GM12878 (cell line): ENCODE measurements at regions not wholly inside any gene's neighbourhood (a gene's known extent, or its start where the extent isn't known, plus 50 kb on each side); places are given as distances from the start of the nearest gene placed in this dataset.
"Not testable (repeated sequence)": the region's sequence is repeated elsewhere in the genome, so short reads cannot be mapped to it uniquely, and the experiment has no call there.

ENCODE experiments used
- ATAC-seq: fragments of 200-7000 bp; cut with Tn5 transposase; 3 replicates; pipeline ENCODE4 v1.9.1; 2020; ENCODE audit warnings: mild to moderate bottlenecking, moderate library complexity
- BruUV-seq: library from RNA; stranded (reverse); fragments of 400-500 nt; replicated peaks from 2 replicates; lab custom pipeline; 2021; lab: Mats Ljungman, UMichigan
- CTCF ChIA-PET: fragments of 300-600 bp; sonication (Branson Sonifier 250); formaldehyde crosslinking; extraction: SDS; loops from one replicate; lab custom pipeline; 2021; ENCODE audit warnings: inconsistent platforms; lab: Yijun Ruan, JAX
- POLR2A ChIA-PET: fragments of 350-600 bp; formaldehyde crosslinking; extraction: SDS; loops from one replicate; lab custom pipeline; 2021; ENCODE audit warnings: inconsistent platforms; lab: Charles Lee
- RAD21 ChIA-PET: fragments of 300-600 bp; sonication (Branson Sonifier 250); formaldehyde crosslinking; loops from one replicate; lab custom pipeline; 2023; ENCODE audit warnings: antibody characterized with exemption; ENCODE audit not compliant: unreplicated experiment; lab: Charles Lee
- SMC1A ChIA-PET: fragments of 300-600 bp; sonication (Branson Sonifier 250); formaldehyde crosslinking; loops from one replicate; lab custom pipeline; 2023; ENCODE audit not compliant: unreplicated experiment, uncharacterized antibody; lab: Charles Lee
- DNase-seq: peaks from one replicate; pipeline ENCODE4 v3.0.0-alpha.2; 2011; ENCODE audit warnings: low read depth, low spot score
- FAIRE-seq: peaks from 3 replicates; lab custom pipeline; 2011; peaks lifted over from hg19 to GRCh38; lab: Jason Lieb, UNC
- H2AFZ ChIP-seq: 2 replicates; pipeline ENCODE4 v1.6.0; 2011; ENCODE audit warnings: low read depth, low read length, control low read depth; ENCODE audit not compliant: control insufficient read depth
- H3K27ac ChIP-seq: 2 replicates; pipeline ENCODE4 v1.5.1; 2011; ENCODE audit warnings: control low read depth; ENCODE audit not compliant: control insufficient read depth, insufficient read depth
- H3K27me3 ChIP-seq, 2 experiments: replicated peaks in 1 of 2; 2 replicates each; pipeline versions ENCODE4 v1.6.0 to v1.6.1; 2011; ENCODE audit warnings: low read length in 1 of 2; ENCODE audit not compliant: control insufficient read depth in 2 of 2, insufficient read depth in 2 of 2
- H3K36me3 ChIP-seq, 2 experiments: 2 replicates each; pipeline ENCODE4 v1.5.1; 2011; ENCODE audit warnings: low read length in 1 of 2; ENCODE audit not compliant: control insufficient read depth in 2 of 2, insufficient read depth in 2 of 2
- H3K4me1 ChIP-seq: 2 replicates; pipeline ENCODE4 v1.6.1; 2011; ENCODE audit warnings: mild to moderate bottlenecking, low read length, moderate library complexity, mixed read lengths; ENCODE audit not compliant: control insufficient read depth, insufficient read depth
- H3K4me2 ChIP-seq: 2 replicates; pipeline ENCODE4 v1.6.0; 2011; ENCODE audit warnings: control low read depth; ENCODE audit not compliant: control insufficient read depth, insufficient read depth
- H3K4me3 ChIP-seq: fragments of 200-600 bp; sonication (generic); 2 replicates; pipeline ENCODE4 v1.5.1; 2016
- H3K79me2 ChIP-seq: 2 replicates; pipeline ENCODE4 v1.6.0; 2011; ENCODE audit warnings: low read length; ENCODE audit not compliant: control insufficient read depth, insufficient read depth
- H3K9ac ChIP-seq: 2 replicates; pipeline ENCODE4 v1.8.0; 2011; ENCODE audit warnings: low read length, control low read depth, mixed read lengths; ENCODE audit not compliant: control insufficient read depth, insufficient read depth
- H3K9me3 ChIP-seq: replicated peaks from 3 replicates; pipeline ENCODE4 v1.5.1; 2011; ENCODE audit warnings: mild to moderate bottlenecking, low read length; ENCODE audit not compliant: control insufficient read depth, insufficient read depth
- H4K20me1 ChIP-seq: 2 replicates; pipeline ENCODE4 v1.6.0; 2011; ENCODE audit not compliant: control insufficient read depth, insufficient read depth
- ZBTB40 ChIP-seq: fragments of 450-650 bp; IDR thresholded peaks from 2 replicates; pipeline ENCODE4 v1.6.1; 2016; ENCODE audit warnings: mild to moderate bottlenecking, moderate library complexity, borderline replicate concordance
- WGBS: methylation state at CpG from one replicate; pipeline ENCODE4 v1.1.6; 2016; ENCODE audit warnings: low lambda C conversion rate; ENCODE audit not compliant: insufficient replicate concordance, insufficient coverage; ENCODE audit errors: missing lambda C conversion rate; 5-methylcytosine and 5-hydroxymethylcytosine counted together
- in situ Hi-C: fragments of 300-500 bp; cut with MboI; formaldehyde crosslinking; loops from 9 replicates; pipeline ENCODE4 v1.14.3; 2018; ENCODE audit warnings: mixed read lengths
- intact Hi-C: fragments of 100-400 bp; cut with micrococcal nuclease; formaldehyde crosslinking; loops from one replicate; pipeline ENCODE4 v1.14.2; 2022; ENCODE audit not compliant: unreplicated experiment

DNA sequence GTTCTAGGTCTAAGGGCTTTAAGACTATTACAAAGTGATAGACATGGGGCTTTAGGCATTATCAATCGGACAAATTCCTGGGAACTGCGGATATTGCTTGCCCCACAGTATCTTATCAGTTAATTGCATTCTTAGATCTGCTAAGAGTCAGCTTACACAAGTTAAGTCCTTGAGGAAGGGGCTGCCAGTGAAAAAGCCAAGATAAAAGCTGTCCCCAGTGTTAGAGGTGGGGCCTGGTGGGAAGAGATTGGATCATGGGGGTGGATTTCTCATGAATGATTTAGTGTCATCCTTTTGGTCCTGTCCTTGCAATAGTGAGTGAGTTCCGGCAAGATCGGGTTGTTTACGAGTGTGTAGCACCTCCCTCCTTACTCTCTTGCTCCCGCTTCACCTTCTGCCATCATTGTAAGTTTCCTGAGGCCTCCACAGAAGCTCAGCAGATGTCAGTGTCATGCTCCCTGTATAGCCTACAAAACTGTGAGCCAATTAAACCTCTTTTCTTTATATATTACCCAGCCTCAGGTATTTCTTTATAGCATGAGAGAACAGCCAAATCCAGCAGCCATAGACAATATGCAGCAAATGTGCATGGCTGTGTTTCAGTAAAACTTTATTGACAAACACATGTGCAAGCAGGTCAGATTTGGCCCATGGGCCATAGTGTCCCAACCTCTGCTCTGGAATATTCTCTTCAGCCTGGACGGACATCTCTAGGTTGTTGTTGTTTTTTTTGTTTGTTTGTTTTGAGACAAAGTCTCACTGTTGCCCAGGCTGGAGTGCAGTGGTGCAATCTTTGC, 169.6 kb upstream of the CCZ1B start:
- H3K9ac ChIP-seq, FAIRE-seq, DNase-seq, H3K27ac ChIP-seq, H3K27me3 ChIP-seq, H3K4me2 ChIP-seq, RAD21 ChIA-PET, H3K4me1 ChIP-seq, H3K9me3 ChIP-seq, ATAC-seq, intact Hi-C loops, in situ Hi-C loops: not testable (repeated sequence)
- WGBS: 47% methylated on average over 7 of the region's 7 CpGs
- TF ChIP-seq ZBTB40: peak; percentile 48; the same call in 1 of the 2 replicates
- TF ChIP-seq, all 136 proteins: peak for 1; not testable (repeated sequence) for 135
- H2AFZ ChIP-seq, POLR2A ChIA-PET, H3K4me3 ChIP-seq, SMC1A ChIA-PET, H3K79me2 ChIP-seq, H4K20me1 ChIP-seq, BruUV-seq, CTCF ChIA-PET, H3K36me3 ChIP-seq: not testable (repeated sequence)

DNA sequence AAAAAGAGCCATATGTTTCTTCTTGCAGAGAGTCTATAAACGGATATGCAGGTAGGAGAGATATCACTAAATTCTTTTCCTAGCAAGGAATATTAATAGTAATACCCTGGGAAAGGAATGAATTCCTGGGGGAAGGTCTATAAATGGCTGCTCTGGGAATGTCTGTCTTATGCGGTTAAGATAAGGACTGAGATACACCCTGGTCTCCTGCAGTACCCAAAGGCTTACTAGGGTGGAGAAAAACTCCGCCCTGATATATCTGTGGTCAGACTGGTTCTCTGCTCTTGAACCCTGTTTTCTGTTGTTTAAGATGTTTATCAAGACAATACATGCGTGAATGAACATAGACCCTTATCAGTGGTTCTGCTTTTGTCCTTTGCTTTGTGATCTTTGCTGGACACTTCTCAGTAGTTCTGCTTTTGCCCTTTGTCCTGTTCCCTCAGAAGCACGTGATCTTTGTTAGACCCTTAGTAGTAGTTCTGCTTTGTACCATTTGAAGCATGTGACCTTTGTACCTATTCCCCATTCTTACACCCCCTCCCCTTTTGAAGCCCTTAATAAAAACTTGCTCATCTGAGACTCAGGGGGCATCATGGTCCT, 173.1 kb upstream of the CCZ1B start:
- CTCF ChIA-PET, in situ Hi-C loops, POLR2A ChIA-PET: not testable (repeated sequence)

More for the DNA sequence above, 173.1 kb upstream of the CCZ1B start:
- BruUV-seq, H3K27ac ChIP-seq, H3K27me3 ChIP-seq, H3K79me2 ChIP-seq, H2AFZ ChIP-seq, RAD21 ChIA-PET, intact Hi-C loops, H3K4me3 ChIP-seq, ATAC-seq, H3K9me3 ChIP-seq, H4K20me1 ChIP-seq, H3K4me2 ChIP-seq, H3K36me3 ChIP-seq, SMC1A ChIA-PET, DNase-seq, H3K9ac ChIP-seq, FAIRE-seq, H3K4me1 ChIP-seq: not testable (repeated sequence)
- WGBS: 30% methylated on average over 5 of the region's 5 CpGs
